ENCODE measurements at regions not wholly inside any gene's neighbourhood (a gene's known extent, or its start where the extent isn't known, plus 50 kb on each side); places are given as distances from the start of the nearest gene placed in this dataset.
"Not testable (repeated sequence)": the region's sequence is repeated elsewhere in the genome, so short reads cannot be mapped to it uniquely, and the experiment has no call there.

DNA sequence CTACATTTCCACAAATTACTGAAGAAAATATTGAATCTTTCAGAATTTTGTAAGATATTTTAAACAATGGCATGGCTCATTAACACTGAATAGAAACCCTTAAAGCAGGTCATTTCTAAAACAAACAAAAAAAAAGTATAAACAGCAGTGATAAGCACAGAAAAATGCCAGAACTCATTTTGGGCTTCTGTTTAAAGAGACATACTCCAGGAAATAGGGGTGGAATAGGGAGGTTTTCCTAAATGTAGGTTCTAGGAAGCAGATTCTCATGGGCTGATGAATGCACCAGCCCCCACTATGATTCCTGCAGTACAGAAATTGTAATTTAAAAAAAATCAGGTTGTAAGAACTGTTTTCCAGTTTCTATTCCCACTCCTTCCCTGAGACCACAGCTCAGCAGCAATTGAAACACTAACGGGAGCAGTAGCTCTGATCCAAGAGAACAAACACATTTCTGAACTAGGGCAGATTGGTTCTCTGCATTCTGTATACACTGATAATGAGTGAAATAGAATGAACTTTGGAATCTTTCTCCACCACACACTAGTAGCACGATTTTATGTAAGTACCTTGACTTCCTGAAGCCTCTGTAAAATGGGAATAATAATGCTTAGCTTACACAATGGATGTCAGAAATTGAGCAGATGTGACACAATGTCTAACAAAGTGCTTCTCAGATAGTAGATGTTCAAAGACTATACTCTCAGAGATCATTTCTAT, 115.6 kb upstream of the TMTC1 start:
- FAIRE-seq (no peak), DNase-seq (ENCODE audit: insufficient read length, low spot score) (no peak)

DNA sequence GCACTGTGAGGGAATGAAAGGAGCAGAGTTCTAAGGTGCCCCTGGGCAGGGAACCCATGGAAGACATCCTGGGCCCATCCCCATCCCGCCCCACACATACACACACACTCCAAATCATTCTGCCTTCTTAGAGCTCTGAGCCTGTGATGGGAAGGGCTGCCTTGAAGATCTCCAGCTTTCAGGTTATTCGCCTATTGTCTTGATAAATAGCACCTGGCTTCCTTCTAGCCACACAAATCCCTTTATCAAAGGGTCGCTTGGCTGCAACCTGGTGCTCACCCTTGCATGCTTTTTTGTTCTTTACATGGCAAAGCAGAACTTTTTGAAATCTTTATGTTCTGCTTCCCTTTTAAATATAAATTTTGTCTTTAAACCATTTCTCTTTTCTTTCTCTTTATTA, 112.2 kb upstream of the TMTC1 start:
- FAIRE-seq, result no peak

DNA sequence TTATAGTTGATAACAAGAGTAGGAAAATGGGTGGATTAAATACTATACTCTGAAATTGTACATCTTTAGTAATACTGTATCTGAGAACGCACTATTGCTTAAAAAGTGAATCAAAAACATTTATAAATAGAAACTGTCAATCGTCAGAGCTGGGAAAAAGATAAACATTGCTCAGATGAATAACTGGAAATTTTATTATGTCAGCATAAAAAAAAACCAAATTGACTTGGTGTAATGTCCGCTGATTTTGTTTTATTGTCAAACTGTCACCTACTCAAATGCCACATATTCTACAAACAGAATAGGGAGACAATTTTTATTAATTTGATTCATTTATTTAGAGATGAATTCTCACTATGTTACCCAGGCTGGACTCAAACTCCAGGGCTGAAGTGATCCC, 109.3 kb upstream of the TMTC1 start:
- FAIRE-seq (no peak), DNase-seq (ENCODE audit: insufficient read length, low spot score) (no peak)

More for the DNA sequence above, 112.2 kb upstream of the TMTC1 start:
- no peak for DNase-seq (ENCODE audit: insufficient read length, low spot score)

DNA sequence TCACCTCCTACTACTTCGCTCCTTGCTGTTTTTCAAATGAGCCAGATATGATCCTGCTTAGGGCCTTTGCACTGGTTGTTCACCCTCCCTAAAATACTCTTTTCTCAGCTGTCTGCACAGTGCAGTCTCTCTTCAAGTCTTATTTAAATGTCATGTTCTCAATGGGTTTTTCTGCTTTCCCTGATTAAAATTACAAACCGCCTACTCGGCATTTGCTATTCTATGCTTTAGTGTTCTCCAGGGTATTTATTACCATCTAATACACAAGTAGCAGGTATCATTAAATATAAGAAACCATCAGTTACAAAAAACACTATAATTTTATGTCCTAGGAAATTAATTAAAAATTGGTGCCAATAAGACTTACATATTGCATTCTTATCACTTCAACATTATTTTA, 108.0 kb upstream of the TMTC1 start:
- FAIRE-seq (no peak), DNase-seq (ENCODE audit: insufficient read length, low spot score) (no peak)

DNA sequence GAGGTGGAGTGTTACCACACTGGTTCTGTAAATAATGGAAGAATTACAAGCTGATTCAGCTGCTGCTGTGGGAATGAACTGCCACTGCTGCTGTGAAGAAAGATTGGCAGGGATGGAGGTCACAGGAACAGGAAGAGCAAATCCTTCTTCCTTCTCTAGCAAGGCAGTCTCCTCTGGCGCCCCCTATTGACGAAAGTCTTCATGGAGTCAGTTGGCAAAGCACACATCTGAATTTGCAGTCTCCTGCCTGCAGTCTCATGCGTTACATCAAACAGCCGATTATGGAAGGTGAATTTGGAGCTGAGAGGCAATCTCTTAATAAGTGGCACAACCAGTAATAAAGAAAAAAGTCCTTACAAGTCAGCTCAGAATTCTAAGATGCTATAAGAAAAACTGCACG, 106.0 kb upstream of the TMTC1 start:
- DNase-seq (ENCODE audit: insufficient read length, low spot score) (no peak), FAIRE-seq (no peak)

DNA sequence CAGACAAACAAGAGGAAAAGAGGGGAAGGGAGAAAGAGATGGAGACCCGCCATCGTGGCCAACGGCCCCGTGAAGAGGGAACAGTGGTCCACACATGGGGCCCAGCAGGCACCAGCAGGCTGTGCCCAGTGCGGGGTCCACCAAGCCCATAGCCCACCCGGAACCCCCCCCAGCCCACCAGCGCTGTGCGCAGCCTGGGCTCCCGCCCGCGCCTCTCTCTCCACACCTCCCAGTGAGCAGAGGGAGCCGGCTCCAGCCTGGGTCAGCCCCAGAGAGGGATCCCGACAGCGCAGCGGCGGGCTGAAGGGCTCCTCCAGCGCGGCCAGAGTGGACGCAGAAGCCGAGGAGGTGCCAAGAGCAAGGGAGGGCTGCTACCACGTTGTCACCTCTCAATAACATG, 105.0 kb upstream of the TMTC1 start:
- DNase-seq (ENCODE audit: insufficient read length, low spot score) (no peak), FAIRE-seq (no peak)

DNA sequence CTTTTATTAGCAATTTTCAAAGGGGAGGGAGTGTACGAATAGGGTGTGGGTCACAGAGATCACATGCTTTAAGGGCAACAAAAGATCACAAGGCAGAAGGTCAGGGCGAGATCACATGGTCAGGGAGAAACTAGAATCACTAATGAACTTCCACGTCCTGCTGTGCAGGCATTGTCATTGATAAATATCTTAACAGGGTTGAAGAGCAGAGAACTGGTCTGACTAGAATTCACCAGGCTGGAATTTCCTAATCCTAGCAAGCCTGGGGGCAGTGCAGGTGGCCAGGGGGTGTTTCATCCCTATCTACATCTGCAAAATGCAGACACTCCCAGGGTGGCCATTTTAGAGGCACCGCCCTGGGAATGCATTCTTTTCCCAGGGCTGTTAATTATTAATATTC, 101.2 kb upstream of the TMTC1 start:
- not testable (repeated sequence) for FAIRE-seq; DNase-seq (ENCODE audit: insufficient read length, low spot score)

DNA sequence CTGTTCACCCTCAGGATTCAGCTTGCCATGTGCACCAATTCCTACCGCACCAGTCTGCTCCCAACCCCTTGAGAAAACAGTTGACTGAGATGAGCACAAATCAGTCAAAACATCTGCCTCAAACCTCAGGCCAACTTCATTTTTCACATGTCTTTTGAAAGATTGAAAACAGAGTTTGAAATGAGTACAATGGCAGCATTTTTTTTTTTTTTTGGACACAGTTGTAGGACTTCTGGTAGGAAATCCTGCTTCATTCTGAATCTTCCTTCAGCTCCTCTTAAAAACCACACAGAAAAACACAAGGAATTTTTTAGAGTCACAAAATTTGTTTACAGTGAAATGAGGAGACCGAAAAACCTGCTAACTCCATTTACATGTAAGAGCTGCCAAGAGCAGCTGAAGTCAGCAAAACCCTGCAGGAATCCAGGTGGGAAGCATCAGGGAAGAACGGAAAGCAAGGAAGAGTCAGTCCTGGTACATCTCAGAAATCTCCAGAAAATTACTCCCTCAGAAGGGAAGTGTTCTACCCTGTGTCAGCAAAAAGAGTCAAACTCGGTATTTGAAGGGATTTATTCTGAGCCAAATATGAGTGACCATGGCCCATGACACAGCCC, 100.3 kb upstream of the TMTC1 start:
- FAIRE-seq (no peak), DNase-seq (ENCODE audit: insufficient read length, low spot score) (no peak)

DNA sequence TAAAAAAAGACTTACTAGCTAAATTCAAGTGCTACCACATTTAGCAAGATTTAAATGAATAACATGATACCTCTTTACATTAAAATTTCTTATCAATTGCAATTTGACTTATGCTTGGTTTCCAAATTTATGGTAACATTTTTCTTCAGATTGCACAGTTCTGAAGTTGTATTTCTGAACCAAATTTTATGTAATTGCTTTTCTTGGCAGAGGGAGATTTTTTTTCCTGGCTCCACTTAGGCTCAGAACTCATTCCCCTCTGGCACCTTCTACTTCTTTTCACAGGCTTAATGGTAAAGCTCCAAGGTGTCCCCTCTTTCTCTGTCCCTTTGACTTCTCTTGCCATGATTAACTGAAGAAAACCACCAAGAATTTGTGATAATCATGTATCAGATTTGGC, 99.8 kb upstream of the TMTC1 start:
- DNase-seq (ENCODE audit: insufficient read length, low spot score), result no peak
- FAIRE-seq, result no peak

DNA sequence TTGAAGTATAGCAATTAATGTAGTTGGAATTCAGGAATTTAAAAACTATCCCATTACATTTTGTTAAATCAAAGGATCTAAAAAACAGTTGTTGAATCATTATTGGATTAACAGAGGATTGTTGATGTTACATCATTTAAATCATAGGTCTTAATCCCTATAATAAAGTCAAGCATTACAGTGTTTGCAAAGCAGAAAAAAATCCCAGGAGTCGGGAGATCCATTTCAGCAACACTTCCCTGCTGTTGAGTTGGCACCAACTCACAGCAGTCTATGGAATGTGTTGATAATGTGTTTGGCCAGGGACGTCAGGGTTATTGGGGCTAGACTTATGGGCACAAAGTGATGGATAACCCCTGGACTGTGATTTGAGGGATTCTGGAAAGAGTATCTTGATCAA, 99.1 kb upstream of the TMTC1 start:
- no peak for DNase-seq (ENCODE audit: insufficient read length, low spot score)
- FAIRE-seq, result no peak

DNA sequence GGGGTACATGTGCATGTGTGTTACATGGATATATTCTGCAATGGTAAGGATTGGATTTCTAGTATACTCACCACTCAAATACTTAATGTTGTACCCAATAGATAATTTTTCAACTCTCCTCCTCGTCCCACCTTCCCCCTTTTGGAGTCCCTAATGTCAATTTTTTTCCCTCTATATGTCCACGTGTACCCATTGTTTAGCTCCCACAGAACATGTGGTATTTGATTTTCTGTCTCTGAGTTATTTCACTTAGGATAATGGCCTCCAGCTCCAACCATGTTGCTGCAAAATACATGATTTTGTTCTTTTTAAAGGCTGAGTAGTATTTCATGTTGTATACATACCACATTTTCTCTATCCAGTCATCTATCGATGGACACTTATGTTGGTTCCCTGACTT, 97.2 kb upstream of the TMTC1 start:
- FAIRE-seq, result no peak
- DNase-seq (ENCODE audit: insufficient read length, low spot score), result no peak

DNA sequence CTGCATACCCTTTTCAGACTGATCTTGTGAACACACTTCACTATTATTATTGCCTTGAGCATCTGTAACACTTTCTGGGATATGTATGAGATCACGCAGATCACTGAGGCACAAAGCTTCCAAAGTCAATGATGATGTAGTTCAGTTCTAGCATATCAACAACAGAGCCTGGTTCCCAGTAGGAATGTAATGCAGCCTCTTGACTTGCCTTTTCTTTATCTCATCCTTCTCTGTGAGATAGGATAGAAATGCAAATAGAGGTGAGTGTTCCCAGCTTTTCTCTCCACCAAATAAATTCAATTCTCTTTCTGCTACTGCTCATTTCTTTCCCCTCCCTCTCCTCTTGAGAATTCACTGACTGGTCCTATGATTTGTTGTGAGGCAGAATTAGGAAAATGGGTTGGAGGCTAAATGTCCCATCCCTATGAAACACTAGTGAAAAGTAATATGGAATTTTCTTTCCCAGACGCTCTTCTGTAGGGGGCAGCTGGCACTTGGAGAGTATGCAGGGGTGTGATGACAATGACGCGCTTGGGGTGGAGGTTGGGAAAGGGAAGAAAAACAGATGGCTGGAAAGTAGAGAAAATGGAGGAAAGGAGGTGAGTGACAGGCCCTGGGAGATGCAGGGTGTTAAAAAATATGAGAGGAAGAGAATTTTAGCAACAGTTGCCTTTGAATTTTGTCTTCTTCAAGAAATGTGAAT, 96.0 kb upstream of the TMTC1 start:
- DNase-seq (ENCODE audit: insufficient read length, low spot score), result no peak
- FAIRE-seq, result no peak

DNA sequence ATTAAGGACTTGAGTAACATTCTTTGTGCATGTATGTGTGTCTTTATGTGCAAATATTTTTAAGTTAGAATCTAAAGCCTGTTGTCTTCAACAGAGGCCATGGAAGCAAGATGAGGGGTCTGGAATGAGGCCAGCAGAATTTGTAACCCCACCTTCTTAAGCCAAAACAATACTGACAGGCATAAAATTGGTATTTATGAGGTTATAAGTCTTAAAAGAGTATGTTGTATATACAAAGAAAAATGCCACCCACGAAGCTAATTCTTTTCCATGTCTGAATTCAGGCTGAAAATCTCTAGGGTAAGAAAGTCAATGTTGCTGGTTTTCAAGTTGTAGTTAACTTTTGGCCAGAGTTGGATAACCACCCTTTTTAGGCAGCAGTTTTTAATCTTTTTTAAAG, 86.2 kb upstream of the TMTC1 start:
- no peak for DNase-seq (ENCODE audit: insufficient read length, low spot score)
- FAIRE-seq, result no peak

DNA sequence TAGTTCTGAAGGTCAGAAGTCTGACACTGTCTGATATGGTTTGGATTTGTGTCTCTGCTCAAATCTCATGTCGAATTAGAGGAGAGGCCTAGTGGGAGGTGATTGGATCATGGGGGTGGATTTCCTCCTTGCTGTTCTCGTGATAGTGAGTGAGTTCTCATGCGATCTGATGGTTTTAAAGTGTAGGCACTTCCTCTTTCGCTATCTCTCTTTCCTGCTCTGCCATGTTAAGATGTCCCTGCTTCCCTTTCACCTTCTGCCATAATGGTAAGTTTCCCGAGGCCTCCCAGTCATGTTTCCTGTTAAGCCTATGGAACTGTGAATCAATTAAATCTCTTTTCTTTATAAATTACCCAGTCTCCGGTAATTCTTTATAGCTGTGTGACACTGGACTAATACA, 84.1 kb upstream of the TMTC1 start:
- no peak for FAIRE-seq

DNA sequence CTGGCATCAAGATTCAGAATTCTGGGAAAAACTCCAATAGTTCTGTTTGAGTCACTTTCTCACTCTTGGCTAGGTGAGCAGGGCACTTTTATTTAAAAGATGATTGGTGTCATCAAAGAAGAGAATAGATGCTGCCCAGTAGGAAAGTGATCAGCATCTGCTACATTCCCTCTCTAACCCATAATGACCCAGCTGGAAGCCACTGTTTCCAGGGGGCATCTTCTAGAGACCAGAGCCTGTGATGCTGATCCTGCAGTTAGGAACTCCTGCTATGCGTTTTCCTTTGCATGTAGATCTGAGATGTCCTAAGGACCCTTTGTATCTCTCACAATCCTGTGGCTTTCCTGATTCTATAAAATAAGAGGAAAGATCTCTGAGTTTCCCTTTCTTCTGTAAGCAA, 79.9 kb upstream of the TMTC1 start:
- no peak for DNase-seq (ENCODE audit: insufficient read length, low spot score)

More for the DNA sequence above, 84.1 kb upstream of the TMTC1 start:
- DNase-seq (ENCODE audit: insufficient read length, low spot score), result no peak

DNA sequence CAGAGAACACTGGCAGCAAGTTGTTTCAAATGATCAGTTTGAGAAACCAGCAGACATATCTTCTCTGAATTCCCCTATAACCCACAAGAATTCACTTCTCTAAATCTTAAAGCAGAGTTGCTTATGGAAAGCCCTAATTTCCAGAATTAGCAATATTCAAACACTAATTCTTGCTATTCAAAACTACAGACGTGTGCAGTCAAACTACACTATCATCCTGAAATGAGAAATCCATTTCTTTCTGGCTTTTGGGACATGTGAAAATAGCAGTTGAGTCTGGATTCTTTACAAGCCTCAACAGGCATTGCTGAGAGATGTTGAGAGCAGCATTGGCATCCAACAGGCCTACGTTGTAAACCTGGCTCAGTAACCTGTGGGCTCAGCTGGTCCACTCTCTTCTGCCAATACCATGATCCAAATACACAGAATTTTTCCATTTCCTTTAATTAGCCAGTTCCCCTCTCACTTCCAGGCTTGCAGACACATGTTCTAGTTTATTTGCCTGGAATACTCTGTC, 74.6 kb upstream of the TMTC1 start:
- FAIRE-seq, result no peak
- no peak for DNase-seq (ENCODE audit: insufficient read length, low spot score)

More for the DNA sequence above, 79.9 kb upstream of the TMTC1 start:
- FAIRE-seq, result no peak

DNA sequence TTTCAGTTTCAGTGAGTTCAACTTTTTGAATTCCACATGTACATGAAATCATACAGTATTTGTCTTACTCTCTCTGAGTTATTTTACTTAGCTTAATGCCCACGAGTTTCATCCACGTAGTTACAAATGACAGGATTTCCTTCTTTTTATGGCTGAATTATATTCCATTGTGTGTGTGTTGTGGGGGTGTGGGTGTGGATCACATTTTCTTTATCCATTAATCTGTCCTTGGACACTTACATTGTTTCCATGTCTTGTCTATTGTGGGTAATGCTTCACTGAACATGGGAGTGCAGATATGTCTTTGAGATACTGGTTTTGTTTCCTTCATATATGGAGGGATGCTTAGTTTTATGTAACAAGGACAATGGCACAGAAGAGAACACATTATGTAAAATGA, 63.5 kb upstream of the TMTC1 start:
- FAIRE-seq (no peak), DNase-seq (ENCODE audit: insufficient read length, low spot score) (no peak)

DNA sequence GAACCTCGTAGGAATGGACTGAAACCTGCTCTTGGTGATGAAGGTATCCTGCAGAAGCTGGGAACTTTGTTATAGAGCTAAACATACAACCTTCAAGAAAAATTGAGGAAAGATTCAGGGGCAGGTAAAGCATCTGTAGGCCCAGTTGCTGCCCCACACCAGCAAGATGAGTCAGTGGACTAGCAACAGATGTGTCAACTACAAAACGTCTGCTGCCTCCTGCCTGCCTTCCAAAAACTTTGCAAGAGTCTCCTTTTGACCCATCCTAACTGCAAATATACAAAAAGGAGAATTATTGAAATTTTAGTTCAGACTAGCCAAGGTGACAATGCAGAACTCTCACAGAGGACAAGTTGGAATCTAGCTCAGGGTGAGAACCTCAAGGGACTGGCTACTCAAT, 60.9 kb upstream of the TMTC1 start:
- FAIRE-seq (no peak), DNase-seq (ENCODE audit: insufficient read length, low spot score) (no peak)

DNA sequence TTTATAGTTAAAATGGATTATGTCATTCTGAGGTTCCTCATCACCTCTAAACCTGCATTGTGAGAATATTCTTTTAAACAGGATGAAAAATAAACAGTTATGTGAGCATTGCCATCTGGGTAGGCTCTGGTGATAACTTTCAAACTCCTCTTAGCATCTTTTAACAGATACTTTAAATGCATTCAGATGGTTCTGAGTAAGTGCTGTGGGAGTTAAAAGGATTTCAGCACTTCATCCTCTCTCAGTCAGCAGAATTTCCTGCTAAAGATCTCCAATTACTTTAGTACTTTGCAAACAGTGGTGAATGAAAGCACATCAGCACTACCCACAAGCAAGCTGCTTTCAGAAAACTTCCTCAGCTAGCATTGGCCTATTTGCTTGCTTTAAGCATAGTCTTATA, 59.3 kb upstream of the TMTC1 start:
- no peak for FAIRE-seq
- no peak for DNase-seq (ENCODE audit: insufficient read length, low spot score)

DNA sequence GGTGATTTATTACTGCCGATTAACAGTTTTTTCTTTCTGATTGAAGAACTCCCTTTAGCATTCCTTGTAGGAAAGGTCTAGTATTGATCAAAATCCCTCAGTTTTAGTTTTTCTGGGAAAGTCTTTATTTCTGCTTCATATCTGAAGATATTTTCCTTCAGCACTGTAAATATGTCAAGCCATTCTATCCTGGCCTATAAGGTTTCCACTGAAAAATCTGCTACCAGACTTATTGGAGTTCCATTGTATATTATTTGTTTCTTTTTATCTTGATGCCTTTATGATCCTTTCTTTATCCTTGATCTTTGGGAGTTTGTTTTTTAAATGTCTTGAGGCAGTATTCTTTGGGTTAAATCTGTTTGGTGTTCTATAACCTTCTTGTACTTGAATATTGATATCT, 55.0 kb upstream of the TMTC1 start:
- FAIRE-seq, result no peak
- no peak for DNase-seq (ENCODE audit: insufficient read length, low spot score)

Measured in GM19239 (cell line).